ENCODE measurements at regions not wholly inside any gene's neighbourhood (a gene's known extent, or its start where the extent isn't known, plus 50 kb on each side); places are given as distances from the start of the nearest gene placed in this dataset.

DNA sequence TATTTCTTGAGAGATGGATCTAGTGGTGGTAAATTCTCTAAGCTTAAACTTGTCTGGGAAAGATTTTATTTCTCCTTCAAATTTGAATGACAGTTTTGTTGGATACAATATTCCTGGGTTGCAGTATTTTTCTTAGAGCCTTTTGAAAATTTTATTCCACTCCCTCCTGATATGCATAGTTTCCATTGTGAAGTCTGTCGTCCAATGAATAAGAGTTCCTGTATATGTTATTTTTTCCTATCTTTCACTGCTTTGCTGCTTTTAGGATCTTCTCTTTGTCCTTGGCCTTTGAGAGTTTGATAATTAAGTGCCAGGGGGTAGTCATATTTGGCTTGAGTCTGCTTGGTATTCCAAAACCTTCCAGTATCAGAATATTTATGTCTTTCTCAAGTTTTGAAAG, 1156.4 kb upstream of the AGA start:
- H3K9me3 ChIP-seq, result peaks cover 0 to 9% (median 3%) of the 10 kb centered on the region in 4 donors
- TF ChIP-seq POLR2A (IDR thresholded peaks at IDR 0.05; ENCODE audit: low read depth) (no peak), POLR2AphosphoS5 (IDR thresholded peaks at IDR 0.05) (no peak), EP300 (IDR thresholded peaks at IDR 0.05) (no peak)
- TF ChIP-seq, protein P1, sequence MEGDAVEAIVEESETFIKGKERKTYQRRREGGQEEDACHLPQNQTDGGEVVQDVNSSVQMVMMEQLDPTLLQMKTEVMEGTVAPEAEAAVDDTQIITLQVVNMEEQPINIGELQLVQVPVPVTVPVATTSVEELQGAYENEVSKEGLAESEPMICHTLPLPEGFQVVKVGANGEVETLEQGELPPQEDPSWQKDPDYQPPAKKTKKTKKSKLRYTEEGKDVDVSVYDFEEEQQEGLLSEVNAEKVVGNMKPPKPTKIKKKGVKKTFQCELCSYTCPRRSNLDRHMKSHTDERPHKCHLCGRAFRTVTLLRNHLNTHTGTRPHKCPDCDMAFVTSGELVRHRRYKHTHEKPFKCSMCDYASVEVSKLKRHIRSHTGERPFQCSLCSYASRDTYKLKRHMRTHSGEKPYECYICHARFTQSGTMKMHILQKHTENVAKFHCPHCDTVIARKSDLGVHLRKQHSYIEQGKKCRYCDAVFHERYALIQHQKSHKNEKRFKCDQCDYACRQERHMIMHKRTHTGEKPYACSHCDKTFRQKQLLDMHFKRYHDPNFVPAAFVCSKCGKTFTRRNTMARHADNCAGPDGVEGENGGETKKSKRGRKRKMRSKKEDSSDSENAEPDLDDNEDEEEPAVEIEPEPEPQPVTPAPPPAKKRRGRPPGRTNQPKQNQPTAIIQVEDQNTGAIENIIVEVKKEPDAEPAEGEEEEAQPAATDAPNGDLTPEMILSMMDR (IDR thresholded peaks at IDR 0.05), result no peak
- no peaks in the 10 kb centered on the region for H3K27me3 ChIP-seq
- no peak overlapping the region for H3K27ac ChIP-seq (replicated peaks in 1 of 4)
- DNase-seq (ENCODE audit: extremely low spot score), result no peak
- no peaks in the 10 kb centered on the region for H3K4me1 ChIP-seq
- H3K4me3 ChIP-seq, result no peak overlapping the region
- H3K36me3 ChIP-seq, result no peaks in the 10 kb centered on the region
- WGBS, result 93% methylated on average over 1 of the region's 1 CpG
- intact Hi-C loops (cut with DNase I), result no loop called here

DNA sequence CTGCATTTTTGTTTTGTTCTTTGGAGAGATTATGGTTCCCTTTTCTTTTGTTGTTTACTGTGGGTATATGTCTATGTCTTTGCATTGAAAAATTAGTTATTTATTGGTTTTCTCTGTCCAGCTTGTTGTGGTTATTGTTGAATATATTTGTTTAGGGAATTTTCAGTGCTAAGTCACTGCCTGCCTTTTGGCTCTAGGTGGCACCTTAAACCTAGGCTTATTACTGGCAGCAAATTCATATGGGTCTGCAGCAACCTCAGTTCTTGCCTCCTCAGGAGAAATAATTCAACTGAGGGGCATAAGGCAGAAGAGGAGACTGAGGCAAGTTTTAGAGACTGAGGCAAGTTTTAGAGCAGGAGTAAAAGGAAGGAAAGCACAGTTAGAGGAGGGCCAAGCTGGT, 1157.3 kb upstream of the AGA start:
- Histone ChIP-seq H3K9me3 (peaks cover 0 to 9% (median 3%) of the 10 kb centered on the region in 4 donors), H3K4me3 (no peak overlapping the region), H3K36me3 (no peaks in the 10 kb centered on the region), H3K27me3 (no peaks in the 10 kb centered on the region), H3K4me1 (no peaks in the 10 kb centered on the region), H3K27ac (replicated peaks in 1 of 4) (no peak overlapping the region)
- intact Hi-C loops (cut with DNase I), result no loop called here
- DNase-seq (ENCODE audit: extremely low spot score), result no peak
- TF ChIP-seq POLR2AphosphoS5 (IDR thresholded peaks at IDR 0.05) (no peak), EP300 (IDR thresholded peaks at IDR 0.05) (no peak), POLR2A (IDR thresholded peaks at IDR 0.05; ENCODE audit: low read depth) (no peak)
- TF ChIP-seq, protein P1 (IDR thresholded peaks at IDR 0.05), result no peak

DNA sequence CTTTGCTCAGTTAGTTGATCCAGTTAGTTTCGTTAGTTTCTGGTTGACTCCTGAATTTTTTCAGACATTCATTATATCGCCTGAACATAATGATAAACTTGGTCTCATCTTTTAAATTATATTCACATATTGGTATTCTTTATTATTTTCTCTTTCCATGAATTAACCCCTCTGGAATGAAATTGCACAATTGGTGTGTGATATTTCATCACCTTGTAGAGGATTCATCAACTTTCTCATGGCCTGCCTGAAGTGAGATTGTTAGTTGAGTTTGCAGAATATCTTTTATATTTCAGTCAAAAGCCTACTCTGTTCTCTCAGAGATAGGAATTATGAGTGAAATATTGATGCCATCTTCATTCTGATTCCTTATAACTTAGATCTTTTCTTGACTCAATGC, 1160.6 kb upstream of the AGA start:
- WGBS, result 49% methylated on average over 2 of the region's 2 CpGs
- intact Hi-C loops (cut with DNase I), result no loop called here

DNA sequence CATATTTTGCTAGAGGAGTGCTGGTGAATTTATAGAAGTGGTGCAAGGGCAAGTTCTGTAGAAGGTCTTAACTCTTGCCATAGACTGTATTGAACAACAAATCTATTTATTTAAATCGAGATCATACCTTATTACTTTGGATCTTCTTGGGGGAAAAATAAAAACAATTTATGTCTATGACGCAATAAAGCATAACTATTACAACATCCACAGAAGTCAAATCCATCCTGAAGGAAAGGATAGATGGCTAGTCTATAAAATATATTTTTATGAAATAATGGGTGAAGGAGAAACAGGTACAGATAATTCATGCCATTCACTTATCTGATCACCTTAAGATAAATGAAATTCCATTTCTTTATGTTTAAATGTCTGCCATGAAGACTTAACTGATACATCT, 1168.8 kb upstream of the AGA start:
- no peaks in the 10 kb centered on the region for H3K36me3 ChIP-seq
- H3K27me3 ChIP-seq, result no peaks in the 10 kb centered on the region
- no peak overlapping the region for H3K27ac ChIP-seq (replicated peaks in 1 of 4)
- WGBS, result 81% methylated on average over 2 of the region's 2 CpGs
- H3K9me3 ChIP-seq, result no peaks in the 10 kb centered on the region
- intact Hi-C loops (cut with DNase I), result no loop called here
- no peak for DNase-seq (ENCODE audit: extremely low spot score)
- no peak for TF ChIP-seq EP300 (IDR thresholded peaks at IDR 0.05)
- TF ChIP-seq, protein P1 (IDR thresholded peaks at IDR 0.05), result no peak
- no peak for TF ChIP-seq POLR2A (IDR thresholded peaks at IDR 0.05; ENCODE audit: low read depth)
- TF ChIP-seq POLR2AphosphoS5 (IDR thresholded peaks at IDR 0.05), result no peak
- H3K4me3 ChIP-seq, result no peak overlapping the region
- H3K4me1 ChIP-seq, result no peaks in the 10 kb centered on the region

More for the DNA sequence above, 1160.6 kb upstream of the AGA start:
- no peak overlapping the region for H3K27ac ChIP-seq (replicated peaks in 1 of 4)
- H3K4me3 ChIP-seq, result no peak overlapping the region
- no peaks in the 10 kb centered on the region for H3K27me3 ChIP-seq
- TF ChIP-seq POLR2AphosphoS5 (IDR thresholded peaks at IDR 0.05) (no peak), EP300 (IDR thresholded peaks at IDR 0.05) (no peak), POLR2A (IDR thresholded peaks at IDR 0.05; ENCODE audit: low read depth) (no peak)
- TF ChIP-seq, protein P1 (IDR thresholded peaks at IDR 0.05), result no peak
- H3K4me1 ChIP-seq, result no peaks in the 10 kb centered on the region
- H3K36me3 ChIP-seq, result no peaks in the 10 kb centered on the region
- peaks cover 0 to 9% (median 3%) of the 10 kb centered on the region in 4 donors for H3K9me3 ChIP-seq
- DNase-seq (ENCODE audit: extremely low spot score), result no peak

DNA sequence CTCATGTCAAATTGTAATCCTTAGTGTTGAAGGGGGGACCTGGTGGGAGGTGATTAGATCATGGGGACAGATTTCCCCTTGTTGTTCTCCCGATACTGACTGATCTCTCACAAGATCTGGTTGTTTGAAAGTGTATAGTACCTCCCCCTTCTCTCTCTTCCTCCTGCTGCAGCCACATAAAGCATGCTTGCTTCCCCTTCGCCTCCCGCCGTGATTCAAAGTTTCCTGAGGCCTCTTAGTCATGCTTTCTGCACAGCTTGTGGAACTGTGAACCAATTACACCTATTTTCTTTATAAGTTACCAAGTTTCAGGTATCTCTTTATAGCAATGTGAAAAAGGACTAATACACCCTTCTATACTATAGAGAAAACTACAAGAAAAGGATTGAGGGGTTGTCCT, 1170.5 kb upstream of the AGA start:
- intact Hi-C loops (cut with DNase I), result no loop called here
- no peak overlapping the region for H3K4me3 ChIP-seq
- no peaks in the 10 kb centered on the region for H3K36me3 ChIP-seq
- no peaks in the 10 kb centered on the region for H3K9me3 ChIP-seq
- H3K27ac ChIP-seq (replicated peaks in 1 of 4), result no peak overlapping the region
- DNase-seq (ENCODE audit: extremely low spot score), result no peak
- TF ChIP-seq POLR2AphosphoS5 (IDR thresholded peaks at IDR 0.05), result no peak
- TF ChIP-seq POLR2A (IDR thresholded peaks at IDR 0.05; ENCODE audit: low read depth), result no peak
- TF ChIP-seq EP300 (IDR thresholded peaks at IDR 0.05), result no peak
- H3K27me3 ChIP-seq, result no peaks in the 10 kb centered on the region
- WGBS, result 74% methylated on average over 4 of the region's 4 CpGs
- H3K4me1 ChIP-seq, result no peaks in the 10 kb centered on the region

Data from esophagus muscularis mucosa (tissue), 4 donors.